ENCODE measurements at regions not wholly inside any gene's neighbourhood (a gene's known extent, or its start where the extent isn't known, plus 50 kb on each side); places are given as distances from the start of the nearest gene placed in this dataset.
"Not testable (repeated sequence)": the region's sequence is repeated elsewhere in the genome, so short reads cannot be mapped to it uniquely, and the experiment has no call there.

- Histone ChIP-seq H3K27me3 (no peaks in the 10 kb centered on the region), H3K4me3 (no peak overlapping the region), H3K36me3 (no peaks in the 10 kb centered on the region), H3K9me3 (no peaks in the 10 kb centered on the region), H3K27ac (no peak overlapping the region), H3K4me1 (no peaks in the 10 kb centered on the region)
- DNase-seq (ENCODE audit: low spot score in 2 of 2), result no peak
- TF ChIP-seq, protein P1, sequence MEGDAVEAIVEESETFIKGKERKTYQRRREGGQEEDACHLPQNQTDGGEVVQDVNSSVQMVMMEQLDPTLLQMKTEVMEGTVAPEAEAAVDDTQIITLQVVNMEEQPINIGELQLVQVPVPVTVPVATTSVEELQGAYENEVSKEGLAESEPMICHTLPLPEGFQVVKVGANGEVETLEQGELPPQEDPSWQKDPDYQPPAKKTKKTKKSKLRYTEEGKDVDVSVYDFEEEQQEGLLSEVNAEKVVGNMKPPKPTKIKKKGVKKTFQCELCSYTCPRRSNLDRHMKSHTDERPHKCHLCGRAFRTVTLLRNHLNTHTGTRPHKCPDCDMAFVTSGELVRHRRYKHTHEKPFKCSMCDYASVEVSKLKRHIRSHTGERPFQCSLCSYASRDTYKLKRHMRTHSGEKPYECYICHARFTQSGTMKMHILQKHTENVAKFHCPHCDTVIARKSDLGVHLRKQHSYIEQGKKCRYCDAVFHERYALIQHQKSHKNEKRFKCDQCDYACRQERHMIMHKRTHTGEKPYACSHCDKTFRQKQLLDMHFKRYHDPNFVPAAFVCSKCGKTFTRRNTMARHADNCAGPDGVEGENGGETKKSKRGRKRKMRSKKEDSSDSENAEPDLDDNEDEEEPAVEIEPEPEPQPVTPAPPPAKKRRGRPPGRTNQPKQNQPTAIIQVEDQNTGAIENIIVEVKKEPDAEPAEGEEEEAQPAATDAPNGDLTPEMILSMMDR (IDR thresholded peaks at IDR 0.05), result no peak
- intact Hi-C loops (cut with DNase I), result no loop called here
Measured at GRCh38 chr5:17966640-17967402, 332.6 kb downstream of the TAF11L14 start.

- Histone ChIP-seq H3K27ac (no peak overlapping the region), H3K36me3 (no peaks in the 10 kb centered on the region), H3K4me1 (no peaks in the 10 kb centered on the region), H3K9me3 (no peaks in the 10 kb centered on the region), H3K4me3 (no peak overlapping the region), H3K27me3 (no peaks in the 10 kb centered on the region)
- DNase-seq (ENCODE audit: low spot score in 2 of 2), result no peak
- TF ChIP-seq, protein P1 (IDR thresholded peaks at IDR 0.05), result no peak
- intact Hi-C loops (cut with DNase I), result no loop called here
Measured at GRCh38 chr5:17976404-17976803, 342.1 kb downstream of the TAF11L14 start.

GRCh38 chr5:17978954-17979353 lies 344.7 kb downstream of the TAF11L14 start:
- Histone ChIP-seq H3K4me3 (no peak overlapping the region), H3K36me3 (no peaks in the 10 kb centered on the region), H3K9me3 (no peaks in the 10 kb centered on the region), H3K27ac (no peak overlapping the region), H3K4me1 (no peaks in the 10 kb centered on the region), H3K27me3 (no peaks in the 10 kb centered on the region)
- TF ChIP-seq, protein P1 (IDR thresholded peaks at IDR 0.05), result no peak
- no peak for DNase-seq (ENCODE audit: low spot score in 2 of 2)
- intact Hi-C loops (cut with DNase I), result no loop called here

DNA sequence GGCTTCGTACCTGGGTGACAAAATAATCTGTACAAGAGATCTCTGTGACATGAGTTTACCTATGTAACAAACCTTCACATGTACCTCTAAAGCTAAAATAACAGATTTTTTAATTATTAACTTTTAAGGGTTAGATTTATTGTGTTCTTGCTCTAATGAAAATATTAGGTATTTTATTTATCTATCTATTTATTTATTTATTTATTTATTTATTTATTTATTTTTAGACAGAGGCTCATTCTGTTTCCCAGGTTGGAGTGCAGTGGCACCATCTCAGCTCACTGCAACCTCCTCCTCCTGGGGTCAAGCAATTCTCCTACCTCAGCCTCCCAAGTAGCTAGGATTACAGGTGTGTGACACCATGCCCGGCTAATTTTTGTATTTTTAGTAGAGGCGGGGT lies 348.4 kb downstream of the TAF11L14 start:
- H3K4me1 ChIP-seq; H3K27me3 ChIP-seq; intact Hi-C loops (cut with DNase I); DNase-seq (ENCODE audit: low spot score in 2 of 2); H3K9me3 ChIP-seq; H3K27ac ChIP-seq; H3K4me3 ChIP-seq; H3K36me3 ChIP-seq: not testable (repeated sequence)

DNA sequence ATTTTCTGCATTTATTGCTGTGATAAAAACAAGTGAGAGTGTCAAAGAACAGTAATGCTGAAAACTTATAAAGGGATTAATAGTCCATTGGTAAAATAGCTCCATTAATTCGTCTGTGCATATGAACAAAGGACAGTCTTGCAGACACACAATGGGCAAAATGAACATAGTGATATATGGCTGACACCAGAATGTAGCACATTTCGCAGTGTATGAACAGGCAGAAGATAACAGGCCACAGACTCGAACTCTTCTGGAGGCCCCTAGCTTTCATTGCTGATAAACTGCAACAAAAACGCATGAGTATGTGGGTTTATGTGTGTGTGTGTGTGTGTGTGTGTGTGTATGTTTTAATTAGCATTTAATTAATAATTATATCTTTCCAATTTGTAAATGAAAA lies 354.8 kb downstream of the TAF11L14 start:
- DNase-seq (ENCODE audit: low spot score in 2 of 2), result no peak
- no peak overlapping the region for H3K4me3 ChIP-seq
- no peaks in the 10 kb centered on the region for H3K27me3 ChIP-seq
- intact Hi-C loops (cut with DNase I), result no loop called here
- no peaks in the 10 kb centered on the region for H3K9me3 ChIP-seq
- no peaks in the 10 kb centered on the region for H3K36me3 ChIP-seq
- TF ChIP-seq, protein P1 (IDR thresholded peaks at IDR 0.05), result no peak
- H3K27ac ChIP-seq, result no peak overlapping the region
- H3K4me1 ChIP-seq, result no peaks in the 10 kb centered on the region

DNA sequence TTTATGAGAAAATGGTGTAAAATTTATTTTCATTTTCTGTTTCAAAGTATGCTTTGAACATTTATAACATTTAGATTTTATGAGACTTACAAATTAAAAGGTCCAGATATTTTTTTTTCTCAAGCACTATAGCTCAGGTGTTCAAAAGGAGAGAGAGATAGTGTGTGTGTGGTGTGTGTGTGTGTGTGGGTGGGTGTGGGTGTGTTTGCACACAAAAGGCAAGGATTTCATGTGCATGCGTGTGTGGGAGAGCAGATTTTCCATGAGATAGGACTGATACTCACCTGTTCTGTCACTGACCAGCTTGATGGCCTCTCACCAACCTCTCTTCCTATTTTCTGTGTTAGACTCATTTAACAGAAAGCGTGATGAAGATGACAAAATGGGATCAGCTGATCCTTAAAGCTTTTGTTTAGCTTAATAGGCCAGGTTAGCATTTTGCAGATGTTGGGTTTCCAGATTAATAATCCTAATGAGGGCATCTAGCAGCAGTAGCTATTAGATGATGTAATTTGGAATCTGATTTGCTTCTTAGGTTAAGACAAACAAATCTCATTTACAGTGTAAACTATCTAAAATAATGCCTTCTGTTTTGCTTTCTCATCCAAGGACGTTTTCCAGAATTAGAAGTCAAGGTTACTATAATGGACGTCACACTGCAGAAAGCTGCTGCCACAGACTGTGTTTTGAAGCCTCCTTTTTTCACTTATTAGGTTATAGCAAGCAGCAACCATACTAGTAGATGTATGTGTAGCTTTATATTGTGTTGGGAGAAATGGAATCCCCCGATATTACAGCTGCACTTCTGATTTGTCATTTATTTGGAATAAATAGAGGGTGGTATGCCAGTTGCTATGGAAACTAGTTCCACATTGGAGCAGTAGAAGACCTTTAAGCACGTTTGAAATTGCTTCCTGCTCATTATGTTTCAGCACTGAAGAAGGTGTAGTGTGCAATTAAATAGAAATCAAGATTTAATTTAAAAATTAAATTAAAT lies 355.6 kb downstream of the TAF11L14 start:
- Histone ChIP-seq H3K27me3 (no peaks in the 10 kb centered on the region), H3K4me1 (no peaks in the 10 kb centered on the region), H3K9me3 (no peaks in the 10 kb centered on the region), H3K4me3 (no peak overlapping the region), H3K36me3 (no peaks in the 10 kb centered on the region), H3K27ac (no peak overlapping the region)
- no peak for DNase-seq (ENCODE audit: low spot score in 2 of 2)
- TF ChIP-seq, protein P1 (IDR thresholded peaks at IDR 0.05), result no peak
- intact Hi-C loops (cut with DNase I), result no loop called here
